ENCODE measurements at regions not wholly inside any gene's neighbourhood (a gene's known extent, or its start where the extent isn't known, plus 50 kb on each side); places are given as distances from the start of the nearest gene placed in this dataset.

GRCh38 chr9:81455462-81456219 lies 233.7 kb downstream of the TLE1 start:
- no peak for TF ChIP-seq CTCF (IDR thresholded peaks at IDR 0.05)
- H3K36me3 ChIP-seq = no peaks in the 10 kb centered on the region
- no peak overlapping the region for H3K4me3 ChIP-seq
- intact Hi-C loops (cut with DNase I) = no loop called here
- no peaks in the 10 kb centered on the region for H3K4me1 ChIP-seq
- ATAC-seq (no peak), FAIRE-seq (no peak), DNase-seq (no peak)
- no peaks in the 10 kb centered on the region for H3K9me3 ChIP-seq
- H3K27ac ChIP-seq = no peak overlapping the region
- 70 to 73% methylated on average over 4 of the region's 4 CpGs for WGBS, 2 donors
- no peaks in the 10 kb centered on the region for H3K27me3 ChIP-seq

GRCh38 chr9:81445331-81445921 lies 243.9 kb downstream of the TLE1 start:
- no peak for TF ChIP-seq CTCF (IDR thresholded peaks at IDR 0.05)

GRCh38 chr9:81431641-81432040 lies 257.7 kb downstream of the TLE1 start:
- 63 to 69% methylated on average over 4 of the region's 4 CpGs for WGBS, 2 donors

More at GRCh38 chr9:81445331-81445921, 243.9 kb downstream of the TLE1 start:
- Histone ChIP-seq H3K4me3 (no peak overlapping the region), H3K36me3 (no peaks in the 10 kb centered on the region), H3K27ac (no peak overlapping the region), H3K4me1 (no peaks in the 10 kb centered on the region), H3K9me3 (no peaks in the 10 kb centered on the region), H3K27me3 (no peaks in the 10 kb centered on the region)
- no peak for DNase-seq
- no peak for FAIRE-seq
- ATAC-seq = no peak
- intact Hi-C loops (cut with DNase I) = no loop called here

GRCh38 chr9:81430727-81431126 lies 258.6 kb downstream of the TLE1 start:
- no peaks in the 10 kb centered on the region for H3K4me1 ChIP-seq
- FAIRE-seq = no peak
- H3K9me3 ChIP-seq = no peaks in the 10 kb centered on the region
- peaks cover 0 to 4% (median 0%) of the 10 kb centered on the region in 4 donors for H3K27me3 ChIP-seq
- no peak overlapping the region for H3K27ac ChIP-seq
- 17 to 38% methylated on average over 1 of the region's 1 CpG for WGBS, 2 donors
- DNase-seq = no peak
- TF ChIP-seq CTCF (IDR thresholded peaks at IDR 0.05) = no peak
- H3K4me3 ChIP-seq = no peak overlapping the region
- no peaks in the 10 kb centered on the region for H3K36me3 ChIP-seq
- intact Hi-C loops (cut with DNase I) = no loop called here
- ATAC-seq = no peak

More at GRCh38 chr9:81431641-81432040, 257.7 kb downstream of the TLE1 start:
- H3K9me3 ChIP-seq = no peaks in the 10 kb centered on the region
- H3K27ac ChIP-seq = no peak overlapping the region
- ATAC-seq (no peak), FAIRE-seq (no peak), DNase-seq (no peak)
- peaks cover 0 to 4% (median 0%) of the 10 kb centered on the region in 4 donors for H3K27me3 ChIP-seq
- intact Hi-C loops (cut with DNase I) = no loop called here
- H3K36me3 ChIP-seq = no peaks in the 10 kb centered on the region
- no peak for TF ChIP-seq CTCF (IDR thresholded peaks at IDR 0.05)
- no peak overlapping the region for H3K4me3 ChIP-seq
- H3K4me1 ChIP-seq = no peaks in the 10 kb centered on the region

GRCh38 chr9:81427870-81428269 lies 261.5 kb downstream of the TLE1 start:
- intact Hi-C loops (cut with DNase I) = no loop called here
- ATAC-seq (no peak), FAIRE-seq (no peak), DNase-seq (no peak)
- Histone ChIP-seq H3K27ac (no peak overlapping the region), H3K9me3 (no peaks in the 10 kb centered on the region), H3K36me3 (no peaks in the 10 kb centered on the region), H3K27me3 (peaks cover 0 to 4% (median 0%) of the 10 kb centered on the region in 4 donors), H3K4me1 (no peaks in the 10 kb centered on the region), H3K4me3 (no peak overlapping the region)
- no peak for TF ChIP-seq CTCF (IDR thresholded peaks at IDR 0.05)
- 93 to 98% methylated on average over 1 of the region's 1 CpG for WGBS, 2 donors

Measured in pancreas (tissue), 10 donors.